ENCODE measurements at regions not wholly inside any gene's neighbourhood (a gene's known extent, or its start where the extent isn't known, plus 50 kb on each side); places are given as distances from the start of the nearest gene placed in this dataset.
"Not testable (repeated sequence)": the region's sequence is repeated elsewhere in the genome, so short reads cannot be mapped to it uniquely, and the experiment has no call there.

DNA sequence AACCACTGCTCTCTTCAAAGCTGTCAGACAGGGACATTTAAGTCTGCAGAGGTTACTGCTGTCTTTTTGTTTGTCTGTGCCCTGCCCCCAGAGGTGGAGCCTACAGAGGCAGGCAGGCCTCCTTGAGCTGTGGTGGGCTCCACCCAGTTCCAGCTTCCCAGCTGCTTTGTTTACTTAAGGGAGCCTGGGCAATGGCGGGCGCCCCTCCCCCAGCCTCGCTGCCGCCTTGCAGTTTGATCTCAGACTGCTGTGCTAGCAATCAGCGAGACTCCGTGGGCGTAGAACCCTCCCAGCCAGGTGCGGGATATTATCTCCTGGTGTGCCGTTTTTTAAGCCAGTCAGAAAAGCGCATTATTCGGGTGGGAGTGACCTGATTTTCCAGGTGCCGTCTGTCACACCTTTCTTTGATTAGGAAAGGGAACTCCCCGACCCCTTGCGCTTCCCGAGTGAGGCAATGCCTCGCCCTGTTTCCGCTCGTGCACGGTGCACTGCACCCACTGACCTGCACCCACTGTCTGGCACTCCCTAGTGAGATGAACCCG lies 764.5 kb upstream of the CDH6 start:
- ATAC-seq; H3K27me3 Mint-ChIP-seq; H3K36me3 Mint-ChIP-seq (ENCODE audit: low read depth); CTCF ChIA-PET; H3K4me3 Mint-ChIP-seq; H3K27ac Mint-ChIP-seq; H3K4me1 Mint-ChIP-seq; DNase-seq; H3K9me3 Mint-ChIP-seq (ENCODE audit: low read depth); intact Hi-C loops (cut with DNase I, micrococcal nuclease); POLR2A ChIA-PET: not testable (repeated sequence)

GRCh38 chr5:30414078-30414477 lies 779.4 kb upstream of the CDH6 start:
- intact Hi-C loops (cut with DNase I, micrococcal nuclease) = no loop called here
- Mint-ChIP-seq H3K27ac (no peak overlapping the region), H3K27me3 (no peaks in the 10 kb centered on the region), H3K36me3 (ENCODE audit: low read depth) (no peaks in the 10 kb centered on the region), H3K4me1 (no peaks in the 10 kb centered on the region), H3K4me3 (no peak overlapping the region), H3K9me3 (ENCODE audit: low read depth) (peaks cover 7% of the 10 kb centered on the region)
- ChIA-PET CTCF (no interaction called here), POLR2A (no interaction called here)
- ATAC-seq = no peak
- no peak for DNase-seq

- Mint-ChIP-seq H3K27me3 (no peaks in the 10 kb centered on the region), H3K4me1 (no peaks in the 10 kb centered on the region), H3K36me3 (ENCODE audit: low read depth) (no peaks in the 10 kb centered on the region), H3K27ac (no peak overlapping the region), H3K4me3 (no peak overlapping the region), H3K9me3 (ENCODE audit: low read depth) (peaks cover 11% of the 10 kb centered on the region)
- intact Hi-C loops (cut with DNase I, micrococcal nuclease) = no loop called here
- DNase-seq = no peak
- ChIA-PET CTCF (no interaction called here), POLR2A (no interaction called here)
- no peak for ATAC-seq
These were observed 779.9 kb upstream of the CDH6 start for GRCh38 chr5:30413540-30413939.

- POLR2A ChIA-PET = no interaction called here
- Mint-ChIP-seq H3K27ac (no peak overlapping the region), H3K27me3 (no peaks in the 10 kb centered on the region), H3K36me3 (ENCODE audit: low read depth) (no peaks in the 10 kb centered on the region), H3K9me3 (ENCODE audit: low read depth) (peaks cover 13% of the 10 kb centered on the region), H3K4me3 (no peak overlapping the region), H3K4me1 (no peaks in the 10 kb centered on the region)
- no peak for DNase-seq
- CTCF ChIA-PET = no interaction called here
- no peak for ATAC-seq
- intact Hi-C loops (cut with DNase I, micrococcal nuclease) = no loop called here
These were observed 787.7 kb upstream of the CDH6 start for GRCh38 chr5:30405821-30406220.

DNA sequence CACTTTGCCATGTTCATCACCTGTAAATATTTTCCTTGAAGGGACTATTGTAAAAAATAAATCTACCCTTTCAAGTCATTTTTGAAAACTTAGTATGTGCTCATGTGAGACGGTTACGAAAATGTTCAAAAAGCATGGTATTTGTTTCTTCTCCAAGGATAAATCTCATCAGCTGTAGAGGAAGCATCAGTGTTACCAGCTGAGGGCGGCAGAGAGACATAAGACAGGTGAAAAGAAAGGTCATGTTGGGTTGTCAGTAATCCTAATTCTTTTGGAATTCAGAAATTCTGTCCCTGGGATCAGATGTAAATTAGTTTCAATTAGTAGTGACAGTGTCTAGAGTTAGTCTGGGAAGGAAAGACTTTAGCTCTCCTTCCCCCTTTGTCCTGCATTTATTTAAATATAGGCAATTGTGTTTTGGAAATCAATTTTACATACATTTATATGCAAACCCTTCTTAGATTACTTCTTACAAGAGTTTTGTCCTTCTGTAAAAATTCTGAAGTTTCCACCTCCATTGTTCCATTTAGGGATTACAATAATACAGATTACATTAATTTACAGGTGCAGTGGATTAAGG lies 791.9 kb upstream of the CDH6 start:
- Mint-ChIP-seq H3K36me3 (ENCODE audit: low read depth) (no peaks in the 10 kb centered on the region), H3K4me3 (no peak overlapping the region), H3K27ac (no peak overlapping the region), H3K4me1 (no peaks in the 10 kb centered on the region), H3K9me3 (ENCODE audit: low read depth) (peaks cover 16% of the 10 kb centered on the region), H3K27me3 (no peaks in the 10 kb centered on the region)
- ATAC-seq (no peak), DNase-seq (peak; percentile 15)
- ChIA-PET CTCF (interaction anchor here (1.0 to 1.2 kb wide), 2 partner anchors 9 to 32 kb away, joined by 3 to 4 read pairs; no protein-coding TSS in a partner anchor), POLR2A (no interaction called here)
- intact Hi-C loops (cut with DNase I, micrococcal nuclease) = loop anchor here in 1 of 2 experiments (5.0 kb wide), 1 partner anchor 831 kb away; no protein-coding TSS in a partner anchor

DNA sequence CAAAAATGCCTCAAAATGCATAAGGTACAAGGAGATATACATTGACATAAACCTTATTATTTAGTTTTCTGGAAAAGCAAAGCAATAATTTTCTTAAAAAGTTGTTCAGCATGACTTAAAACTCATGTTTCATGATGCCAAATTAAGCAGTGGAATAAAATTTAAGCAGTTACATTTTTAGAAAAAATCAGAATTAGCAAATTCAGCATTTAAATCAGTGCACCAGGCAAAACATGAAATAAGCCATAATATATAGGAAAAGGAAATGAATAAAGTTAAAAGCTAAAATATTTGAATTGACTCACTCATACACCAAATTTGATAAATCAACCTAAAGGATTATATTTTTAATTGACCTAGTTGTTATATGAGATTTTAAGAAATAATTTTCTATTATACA lies 795.1 kb upstream of the CDH6 start:
- ATAC-seq (no peak), DNase-seq (no peak)
- Mint-ChIP-seq H3K4me3 (no peak overlapping the region), H3K36me3 (ENCODE audit: low read depth) (no peaks in the 10 kb centered on the region), H3K9me3 (ENCODE audit: low read depth) (peaks cover 9% of the 10 kb centered on the region), H3K4me1 (no peaks in the 10 kb centered on the region), H3K27me3 (no peaks in the 10 kb centered on the region), H3K27ac (no peak overlapping the region)
- ChIA-PET POLR2A (no interaction called here), CTCF (no interaction called here)
- intact Hi-C loops (cut with DNase I, micrococcal nuclease) = no loop called here

GRCh38 chr5:30392897-30393296 lies 800.6 kb upstream of the CDH6 start:
- ATAC-seq = no peak
- intact Hi-C loops (cut with DNase I, micrococcal nuclease) = no loop called here
- DNase-seq = no peak
- ChIA-PET CTCF (interaction anchor here (1.1 kb wide), 1 partner anchor 8 kb away, joined by 3 read pairs; no protein-coding TSS in a partner anchor), POLR2A (no interaction called here)
- Mint-ChIP-seq H3K27ac (no peak overlapping the region), H3K27me3 (no peaks in the 10 kb centered on the region), H3K9me3 (ENCODE audit: low read depth) (peaks cover 19% of the 10 kb centered on the region), H3K4me1 (no peaks in the 10 kb centered on the region), H3K4me3 (no peak overlapping the region), H3K36me3 (ENCODE audit: low read depth) (no peaks in the 10 kb centered on the region)

GRCh38 chr5:30390095-30390494 lies 803.4 kb upstream of the CDH6 start:
- ATAC-seq = no peak
- Mint-ChIP-seq H3K27me3 (no peaks in the 10 kb centered on the region), H3K9me3 (ENCODE audit: low read depth) (peaks cover 12% of the 10 kb centered on the region), H3K4me1 (no peaks in the 10 kb centered on the region), H3K27ac (no peak overlapping the region), H3K4me3 (no peak overlapping the region), H3K36me3 (ENCODE audit: low read depth) (no peaks in the 10 kb centered on the region)
- intact Hi-C loops (cut with DNase I, micrococcal nuclease) = no loop called here
- ChIA-PET POLR2A (no interaction called here), CTCF (no interaction called here)
- DNase-seq = no peak

- Mint-ChIP-seq H3K36me3 (ENCODE audit: low read depth) (no peaks in the 10 kb centered on the region), H3K9me3 (ENCODE audit: low read depth) (peaks cover 17% of the 10 kb centered on the region), H3K4me3 (no peak overlapping the region), H3K27ac (no peak overlapping the region), H3K4me1 (no peaks in the 10 kb centered on the region), H3K27me3 (no peaks in the 10 kb centered on the region)
- ATAC-seq (no peak), DNase-seq (no peak)
- intact Hi-C loops (cut with DNase I, micrococcal nuclease) = no loop called here
- CTCF ChIA-PET = no interaction called here
- POLR2A ChIA-PET = interaction anchor here (0.6 kb wide), 1 partner anchor 398 kb away, joined by 3 read pairs; no protein-coding TSS in a partner anchor
These were observed 805.4 kb upstream of the CDH6 start for GRCh38 chr5:30387974-30388632.

- ATAC-seq = no peak
- intact Hi-C loops (cut with DNase I, micrococcal nuclease) = no loop called here
- Mint-ChIP-seq H3K4me3 (no peak overlapping the region), H3K4me1 (no peaks in the 10 kb centered on the region), H3K9me3 (ENCODE audit: low read depth) (peaks cover 13% of the 10 kb centered on the region), H3K27ac (no peak overlapping the region), H3K36me3 (ENCODE audit: low read depth) (no peaks in the 10 kb centered on the region), H3K27me3 (no peaks in the 10 kb centered on the region)
- ChIA-PET CTCF (no interaction called here), POLR2A (no interaction called here)
- DNase-seq = no peak
These were observed 807.7 kb upstream of the CDH6 start for GRCh38 chr5:30385754-30386153.

- POLR2A ChIA-PET = no interaction called here
- H3K4me1 Mint-ChIP-seq = no peaks in the 10 kb centered on the region
- DNase-seq (no peak), ATAC-seq (no peak)
- intact Hi-C loops (cut with DNase I, micrococcal nuclease) = no loop called here
- no peaks in the 10 kb centered on the region for H3K36me3 Mint-ChIP-seq (ENCODE audit: low read depth)
- H3K27ac Mint-ChIP-seq = no peak overlapping the region
- CTCF ChIA-PET = interaction anchor here (1.0 kb wide), 1 partner anchor 9 kb away, joined by 3 read pairs; no protein-coding TSS in a partner anchor
- no peak overlapping the region for H3K4me3 Mint-ChIP-seq
- H3K9me3 Mint-ChIP-seq (ENCODE audit: low read depth) = peaks cover 10% of the 10 kb centered on the region
- H3K27me3 Mint-ChIP-seq = no peaks in the 10 kb centered on the region
These were observed 809.3 kb upstream of the CDH6 start for GRCh38 chr5:30384171-30384570.

DNA sequence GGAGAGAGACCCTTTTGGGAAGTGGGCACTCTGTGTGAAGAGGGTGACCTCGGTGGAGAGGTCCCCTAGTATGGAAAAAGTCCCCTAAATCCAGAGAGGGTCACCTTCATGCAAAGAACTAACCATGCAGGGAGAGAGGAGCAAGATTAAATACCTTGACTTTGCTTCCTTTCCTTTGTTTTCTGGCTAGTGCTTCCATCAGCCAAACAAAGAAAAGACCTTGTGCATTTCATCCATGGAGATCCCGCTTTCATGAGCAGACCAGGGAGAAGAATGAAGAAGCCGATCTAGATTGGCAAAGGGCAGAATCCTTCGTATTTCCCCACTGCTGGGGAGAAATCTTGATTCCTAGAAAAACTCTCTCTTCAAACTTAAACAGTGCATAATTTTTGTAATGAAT lies 813.3 kb upstream of the CDH6 start:
- DNase-seq = no peak
- H3K4me1 Mint-ChIP-seq = no peaks in the 10 kb centered on the region
- no peak overlapping the region for H3K4me3 Mint-ChIP-seq
- no peak for ATAC-seq
- no peaks in the 10 kb centered on the region for H3K27me3 Mint-ChIP-seq
- no peak overlapping the region for H3K27ac Mint-ChIP-seq
- H3K36me3 Mint-ChIP-seq (ENCODE audit: low read depth) = no peaks in the 10 kb centered on the region
- ChIA-PET POLR2A (no interaction called here), CTCF (no interaction called here)
- intact Hi-C loops (cut with DNase I, micrococcal nuclease) = no loop called here
- H3K9me3 Mint-ChIP-seq (ENCODE audit: low read depth) = peaks cover 7% of the 10 kb centered on the region

Data from activated CD4-positive, alpha-beta T cell treated with anti-CD3 and anti-CD28 coated beads for 36 hours (primary cell).